Renal cortex interstitium (tissue), 11 donors: ENCODE measurements at regions not wholly inside any gene's neighbourhood (a gene's known extent, or its start where the extent isn't known, plus 50 kb on each side); places are given as distances from the start of the nearest gene placed in this dataset.
A peak's percentile ranks its signal among the peaks of the same experiment; 100 is the strongest.
"Not testable (repeated sequence)": the region's sequence is repeated elsewhere in the genome, so short reads cannot be mapped to it uniquely, and the experiment has no call there.

Experiments
- DNase-seq, 11 donors: peaks; one replicate each; pipeline ENCODE4 v3.0.0-alpha.2; 2013; ENCODE audit warnings: low read depth in 9 of 11, low spot score in 4 of 11; ENCODE audit errors: extremely low read depth in 1 of 11

DNA sequence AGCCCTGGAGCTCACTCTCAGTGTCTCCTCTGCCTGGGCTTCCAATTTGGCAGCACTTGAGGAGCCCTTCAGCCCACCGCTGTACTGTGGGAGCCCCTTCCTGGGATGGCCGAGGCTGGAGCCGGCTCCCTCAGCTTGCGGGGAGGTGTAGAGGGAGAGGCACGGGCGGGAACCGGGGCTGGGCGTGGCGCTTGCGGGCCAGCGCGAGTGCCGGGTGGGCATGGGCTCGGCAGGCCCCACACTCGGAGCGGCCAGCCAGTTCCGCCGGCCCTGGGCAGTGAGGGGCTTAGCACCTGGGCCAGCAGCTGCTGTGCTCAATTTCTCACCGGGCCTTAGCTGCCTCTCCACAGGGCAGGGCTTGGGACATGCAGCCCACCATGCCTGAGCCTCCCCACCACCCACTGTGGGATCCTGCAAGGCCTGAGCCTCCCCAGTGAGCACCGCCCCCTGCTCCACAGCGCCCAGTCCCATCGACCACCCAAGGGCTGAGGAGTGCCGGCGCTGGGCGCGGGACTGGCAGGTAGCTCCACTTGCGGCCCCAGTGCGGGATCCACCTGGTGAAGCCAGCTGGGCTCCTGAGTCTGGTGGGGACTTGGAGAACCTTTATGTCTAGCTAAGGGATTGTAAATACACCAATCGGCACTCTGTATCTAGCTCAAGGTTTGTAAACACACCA lies 65.1 kb upstream of the ROPN1B start:
- not testable (repeated sequence) for DNase-seq

DNA sequence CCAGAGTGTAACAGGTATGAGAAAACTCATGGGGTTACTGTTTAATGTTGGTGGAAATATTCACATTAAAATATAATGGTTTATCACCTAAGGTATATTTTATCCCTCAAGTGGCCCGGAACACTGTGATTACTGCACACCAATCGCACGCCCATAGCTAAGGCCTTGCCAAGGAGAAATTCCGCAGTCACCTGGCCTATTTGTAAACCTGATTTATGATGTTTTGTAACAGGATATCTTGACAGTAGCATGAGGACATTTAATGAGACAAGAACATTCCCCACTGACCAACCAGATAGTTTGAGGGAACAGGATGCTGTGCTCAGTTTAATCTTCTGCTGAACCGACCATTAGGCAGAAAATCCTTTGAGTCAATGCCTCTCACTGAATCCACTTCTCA lies 61.7 kb upstream of the ROPN1B start:
- peak in 2 of 11 donors; percentile 11 to 18 for DNase-seq

DNA sequence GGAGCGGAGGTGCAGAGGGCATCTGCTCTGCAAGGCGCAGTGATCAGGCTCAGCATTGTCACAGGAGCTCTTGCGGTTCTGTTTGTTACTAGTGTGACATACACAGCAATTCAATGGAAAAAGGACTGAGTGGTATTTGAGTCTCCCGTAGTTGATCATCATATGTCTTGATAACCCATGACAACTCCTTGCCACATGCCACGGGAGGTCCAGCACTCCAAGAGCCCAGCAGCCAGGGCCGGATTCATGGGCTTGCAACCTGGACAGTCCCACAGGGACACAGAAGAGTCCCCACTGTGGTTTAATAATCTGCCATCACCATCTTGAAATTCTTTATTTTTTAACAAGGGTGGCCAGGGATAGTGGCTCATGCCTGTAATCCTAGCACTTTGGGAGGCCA lies 58.1 kb upstream of the ROPN1B start:
- DNase-seq = not testable (repeated sequence)

DNA sequence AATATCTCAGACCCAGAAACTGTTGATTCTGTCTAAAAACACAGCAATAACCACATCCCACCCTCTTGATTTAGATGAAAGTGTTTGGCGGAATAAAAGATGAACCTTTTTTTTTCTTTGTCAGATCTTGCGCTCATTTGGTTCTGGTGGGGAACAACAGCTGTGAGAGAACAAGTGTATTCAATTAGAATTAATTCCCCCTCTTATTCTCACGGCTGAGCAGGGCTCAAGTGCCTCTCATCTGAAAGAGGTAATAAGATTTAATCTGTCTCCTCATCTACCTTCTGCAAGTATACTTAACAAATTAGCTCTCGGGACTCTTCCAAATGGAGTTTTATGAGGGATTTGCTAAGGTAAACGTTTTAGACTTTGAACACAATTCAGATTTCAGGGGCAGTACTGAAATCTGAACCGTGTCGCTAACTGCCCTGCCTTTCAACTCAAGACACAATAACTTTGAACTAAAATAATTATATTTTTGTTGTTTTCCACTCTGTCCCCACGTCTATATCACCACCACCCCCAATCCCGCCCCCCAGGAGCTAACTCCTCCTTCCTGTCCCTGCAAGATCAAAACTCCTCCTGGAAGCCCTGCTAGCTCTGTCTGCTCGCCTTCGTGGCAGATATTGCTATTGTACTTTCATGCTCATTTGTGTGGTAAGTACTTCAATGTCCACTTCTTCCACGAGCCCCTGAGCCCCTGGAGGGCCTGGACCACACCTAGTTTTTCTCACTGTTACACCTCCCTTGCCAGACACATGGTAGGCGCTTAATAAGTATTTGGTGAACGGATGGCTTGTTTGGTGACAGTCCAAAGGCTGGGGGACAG lies 54.2 kb upstream of the ROPN1B start:
- DNase-seq = not testable (repeated sequence)

DNA sequence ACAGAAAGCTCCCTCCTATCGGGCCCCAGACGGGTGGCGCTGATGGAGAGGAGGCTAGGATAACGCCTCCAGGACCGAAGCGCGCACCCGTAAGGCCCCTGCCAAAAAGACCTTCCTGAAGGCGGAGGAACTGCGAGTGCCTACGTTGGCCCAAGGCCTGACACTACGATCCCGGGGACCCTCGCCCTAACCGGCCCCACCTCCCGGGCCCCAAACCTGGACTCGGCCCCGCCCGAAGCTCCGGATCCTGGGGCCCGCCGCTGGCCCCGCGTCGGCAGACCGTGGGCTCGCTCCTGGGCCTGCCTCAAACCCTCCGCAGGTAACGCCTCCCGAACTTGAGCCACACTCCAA lies 53.6 kb upstream of the ROPN1B start:
- not testable (repeated sequence) for DNase-seq

DNA sequence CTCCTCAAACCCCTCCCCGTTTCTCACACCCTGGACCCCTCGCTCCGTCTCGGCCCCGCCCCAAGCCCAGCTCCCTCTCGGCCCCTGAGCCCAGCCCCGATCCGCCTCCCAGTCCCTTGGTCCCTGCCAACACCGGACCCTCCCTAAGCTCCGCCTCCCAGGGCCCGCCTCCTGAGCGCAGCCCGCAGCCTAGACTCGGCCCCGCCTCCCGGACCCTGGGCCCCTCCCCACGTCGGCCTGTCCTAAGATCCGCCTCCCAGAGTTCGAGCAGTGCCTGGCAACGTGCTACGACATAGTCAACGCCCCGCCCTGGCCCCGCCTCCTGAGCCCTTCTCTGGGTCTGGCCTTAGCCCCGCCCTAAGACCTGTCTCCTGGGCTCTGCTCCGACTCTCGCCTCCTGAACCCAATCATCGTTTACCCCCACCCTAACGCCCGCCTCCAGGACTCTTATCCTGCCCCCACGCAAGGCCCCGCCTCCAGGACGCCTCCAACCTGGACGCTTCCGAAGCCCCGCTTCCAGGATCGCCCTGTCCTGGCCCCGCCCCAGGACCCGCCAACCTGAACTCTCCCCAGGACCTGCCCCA lies 53.1 kb upstream of the ROPN1B start:
- DNase-seq = peak; percentile 83 to 97 (median 94)

DNA sequence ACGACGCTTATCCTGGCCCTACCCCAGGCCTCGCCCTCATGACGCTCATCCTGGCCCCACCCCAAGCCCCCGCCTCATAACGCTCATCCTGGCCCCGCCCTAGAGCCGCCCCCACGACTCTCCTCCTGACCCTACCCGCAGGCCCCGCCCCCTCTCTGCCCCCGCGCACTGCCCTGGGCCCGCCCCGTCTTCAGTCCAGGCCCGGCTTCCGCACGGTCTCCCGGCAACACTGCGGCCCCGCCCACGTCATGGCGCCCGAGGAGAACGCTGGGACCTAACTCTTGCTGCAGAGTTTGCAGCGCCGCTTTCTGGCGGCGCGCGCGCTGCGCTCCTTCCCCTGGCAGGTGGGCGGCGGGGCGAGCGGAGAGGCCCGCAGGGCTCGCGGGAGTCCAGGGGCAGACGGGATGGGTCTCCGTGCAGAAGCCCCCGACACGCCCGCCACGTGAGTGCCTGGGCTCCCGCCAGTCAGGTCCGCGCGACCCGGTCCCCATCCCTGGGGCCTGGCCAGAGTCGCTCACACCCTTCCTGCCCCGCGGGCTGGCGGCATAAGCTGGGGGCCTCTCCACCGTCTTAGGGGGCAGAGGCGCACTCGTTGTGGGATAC lies 52.5 kb upstream of the ROPN1B start:
- peak; percentile 73 to 91 (median 87) for DNase-seq

DNA sequence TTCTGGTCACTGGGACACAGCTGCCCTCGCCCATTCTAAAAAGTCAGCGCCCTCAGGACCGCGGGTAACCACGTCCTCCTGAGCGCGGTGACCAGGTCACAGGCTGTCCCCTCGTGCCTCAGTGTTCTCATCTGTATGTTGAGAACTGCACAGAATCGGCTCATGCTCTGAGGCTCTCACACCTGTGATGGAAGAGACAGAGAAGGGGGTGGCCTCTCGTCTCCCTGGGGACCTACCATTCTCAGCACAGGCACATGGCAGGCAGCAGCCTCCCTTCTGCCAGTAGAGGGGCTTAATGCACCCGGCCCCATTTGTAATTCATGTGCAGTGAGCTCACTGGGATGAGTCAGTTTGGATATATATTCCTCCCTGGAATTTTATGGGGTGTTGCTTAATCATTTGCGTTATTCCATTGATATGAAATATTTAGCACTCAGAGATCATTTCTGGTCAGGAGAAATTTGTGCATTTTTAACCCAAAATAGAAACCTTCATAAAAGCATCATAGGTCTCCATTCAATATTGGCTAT lies 51.9 kb upstream of the ROPN1B start:
- not testable (repeated sequence) for DNase-seq

DNA sequence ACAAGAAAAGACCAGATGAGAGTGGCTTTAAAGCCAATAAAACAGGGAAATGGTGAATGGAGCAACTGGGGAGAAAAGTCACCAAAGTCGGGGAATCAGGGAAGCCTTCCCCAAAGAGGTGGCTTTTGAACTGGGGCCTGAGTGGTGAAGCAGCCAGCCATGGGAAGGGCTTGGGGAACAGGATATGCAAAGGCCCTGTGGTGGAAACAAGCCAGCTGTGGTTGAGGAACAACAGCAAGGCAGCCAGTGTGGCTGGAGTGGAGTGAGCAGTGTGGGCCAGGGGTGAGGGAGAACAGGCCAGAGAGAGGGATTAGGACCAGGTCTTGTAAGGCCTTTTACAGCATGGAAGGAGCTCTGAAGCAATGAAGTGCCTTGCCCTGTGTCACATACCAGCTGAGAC lies 51.0 kb upstream of the ROPN1B start:
- not testable (repeated sequence) for DNase-seq

DNA sequence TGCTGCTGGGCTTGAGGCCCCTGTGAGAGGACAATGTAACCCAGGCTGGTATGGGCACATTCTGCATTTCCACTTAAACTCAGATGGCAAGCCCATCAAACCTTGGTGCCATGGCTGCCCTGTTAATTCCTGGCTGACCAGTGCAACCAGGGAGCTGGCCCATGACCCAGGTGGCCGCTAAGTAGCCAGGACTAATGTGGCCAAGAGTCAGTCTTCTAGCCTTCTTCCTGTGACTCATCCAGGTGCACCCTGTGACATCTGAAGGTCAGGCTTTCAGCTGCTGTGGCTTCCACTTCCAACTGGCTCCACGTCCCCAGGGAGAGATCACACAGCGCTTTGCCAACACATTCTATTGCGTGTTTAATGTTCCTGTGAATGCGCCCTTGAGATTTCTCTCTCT lies 50.5 kb upstream of the ROPN1B start:
- not testable (repeated sequence) for DNase-seq

DNA sequence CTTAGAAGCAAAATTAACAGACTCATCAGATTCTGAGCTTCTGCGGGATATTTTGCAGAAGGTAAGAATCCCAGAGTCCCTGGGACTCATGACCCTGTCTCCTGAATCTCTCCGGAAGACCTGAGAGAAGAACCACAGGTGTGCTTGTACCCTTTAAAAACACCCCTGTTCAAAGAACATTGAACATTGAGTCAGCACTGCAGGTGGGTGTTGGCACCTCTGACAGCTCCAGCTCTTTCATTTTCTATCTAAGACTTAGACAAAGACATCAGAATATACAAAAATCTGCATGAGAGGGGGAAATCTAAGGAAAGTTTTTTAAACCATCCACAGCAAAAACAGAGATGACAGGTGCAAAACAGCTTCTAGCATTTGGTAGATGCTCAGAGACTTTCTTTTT lies 50.1 kb upstream of the ROPN1B start:
- not testable (repeated sequence) for DNase-seq
